ENCODE measurements at regions not wholly inside any gene's neighbourhood (a gene's known extent, or its start where the extent isn't known, plus 50 kb on each side); places are given as distances from the start of the nearest gene placed in this dataset.

GRCh38 chr4:14659286-14659685 lies 343.0 kb upstream of the CPEB2 start:
- intact Hi-C loops (cut with DNase I) = no loop called here
- Histone ChIP-seq H3K27ac (no peak overlapping the region), H3K4me1 (replicated peaks) (no peaks in the 10 kb centered on the region), H3K9me3 (no peaks in the 10 kb centered on the region), H3K27me3 (replicated peaks; ENCODE audit: insufficient read depth) (no peaks in the 10 kb centered on the region), H3K36me3 (no peaks in the 10 kb centered on the region), H3K4me3 (no peak overlapping the region)
- DNase-seq (ENCODE audit: low spot score) = no peak
- TF ChIP-seq CTCF (IDR thresholded peaks at IDR 0.05) (no peak), POLR2AphosphoS5 (IDR thresholded peaks at IDR 0.05) (no peak), POLR2A (IDR thresholded peaks at IDR 0.05) (no peak)
- 53% methylated on average over 5 of the region's 5 CpGs for WGBS

- 31% methylated on average over 2 of the region's 2 CpGs for WGBS
- no peak for DNase-seq (ENCODE audit: low spot score)
- Histone ChIP-seq H3K27me3 (replicated peaks; ENCODE audit: insufficient read depth) (no peaks in the 10 kb centered on the region), H3K36me3 (no peaks in the 10 kb centered on the region), H3K9me3 (no peaks in the 10 kb centered on the region), H3K4me1 (replicated peaks) (no peaks in the 10 kb centered on the region), H3K27ac (no peak overlapping the region), H3K4me3 (no peak overlapping the region)
- no peak for TF ChIP-seq POLR2A (IDR thresholded peaks at IDR 0.05)
- TF ChIP-seq CTCF (IDR thresholded peaks at IDR 0.05) = no peak
- intact Hi-C loops (cut with DNase I) = no loop called here
Observed at GRCh38 chr4:14667624-14668151, 334.6 kb upstream of the CPEB2 start.

- no peak for TF ChIP-seq POLR2AphosphoS5 (IDR thresholded peaks at IDR 0.05)
- TF ChIP-seq POLR2A (IDR thresholded peaks at IDR 0.05) = no peak
- TF ChIP-seq CTCF (IDR thresholded peaks at IDR 0.05) = no peak
Observed at GRCh38 chr4:14668296-14668695, 334.0 kb upstream of the CPEB2 start.

GRCh38 chr4:14669371-14669770 lies 332.9 kb upstream of the CPEB2 start:
- Histone ChIP-seq H3K27ac (no peak overlapping the region), H3K4me1 (replicated peaks) (no peaks in the 10 kb centered on the region), H3K36me3 (no peaks in the 10 kb centered on the region), H3K4me3 (no peak overlapping the region), H3K9me3 (no peaks in the 10 kb centered on the region), H3K27me3 (replicated peaks; ENCODE audit: insufficient read depth) (no peaks in the 10 kb centered on the region)
- no peak for DNase-seq (ENCODE audit: low spot score)
- intact Hi-C loops (cut with DNase I) = no loop called here
- WGBS = 44% methylated on average over 5 of the region's 5 CpGs
- no peak for TF ChIP-seq POLR2AphosphoS5 (IDR thresholded peaks at IDR 0.05)
- no peak for TF ChIP-seq CTCF (IDR thresholded peaks at IDR 0.05)
- no peak for TF ChIP-seq POLR2A (IDR thresholded peaks at IDR 0.05)

More at GRCh38 chr4:14668296-14668695, 334.0 kb upstream of the CPEB2 start:
- Histone ChIP-seq H3K4me1 (replicated peaks) (no peaks in the 10 kb centered on the region), H3K27me3 (replicated peaks; ENCODE audit: insufficient read depth) (no peaks in the 10 kb centered on the region), H3K27ac (no peak overlapping the region), H3K9me3 (no peaks in the 10 kb centered on the region), H3K36me3 (no peaks in the 10 kb centered on the region), H3K4me3 (no peak overlapping the region)
- intact Hi-C loops (cut with DNase I) = no loop called here
- WGBS = 76% methylated on average over 1 of the region's 1 CpG
- no peak for DNase-seq (ENCODE audit: low spot score)

GRCh38 chr4:14671146-14671545 lies 331.1 kb upstream of the CPEB2 start:
- Histone ChIP-seq H3K4me3 (no peak overlapping the region), H3K9me3 (no peaks in the 10 kb centered on the region), H3K4me1 (replicated peaks) (no peaks in the 10 kb centered on the region), H3K36me3 (no peaks in the 10 kb centered on the region), H3K27me3 (replicated peaks; ENCODE audit: insufficient read depth) (no peaks in the 10 kb centered on the region), H3K27ac (no peak overlapping the region)
- WGBS = 27% methylated on average over 2 of the region's 2 CpGs
- DNase-seq (ENCODE audit: low spot score) = no peak
- TF ChIP-seq POLR2A (IDR thresholded peaks at IDR 0.05) (no peak), CTCF (IDR thresholded peaks at IDR 0.05) (no peak), POLR2AphosphoS5 (IDR thresholded peaks at IDR 0.05) (no peak)
- intact Hi-C loops (cut with DNase I) = no loop called here
